ENCODE measurements at regions not wholly inside any gene's neighbourhood (a gene's known extent, or its start where the extent isn't known, plus 50 kb on each side); places are given as distances from the start of the nearest gene placed in this dataset.

DNA sequence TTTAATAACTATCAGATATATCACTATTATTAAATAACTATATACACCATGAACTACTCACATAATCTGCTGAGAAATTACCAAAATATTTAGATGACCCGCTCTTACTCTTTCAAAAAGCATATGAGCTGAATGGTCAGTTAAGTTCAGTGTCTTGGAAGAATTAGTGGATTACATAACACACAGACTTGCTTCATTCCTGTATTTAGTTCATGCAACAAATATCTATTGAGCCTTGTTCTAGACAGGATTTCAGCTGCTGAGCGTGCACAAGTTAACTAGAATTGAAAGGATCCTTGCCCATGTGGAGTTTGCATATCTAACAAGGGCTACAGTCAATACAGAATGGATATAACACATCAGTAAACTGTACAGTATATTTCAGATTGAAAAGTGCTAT, 566.2 kb downstream of the CBLN4 start:
- TF ChIP-seq, protein P1, sequence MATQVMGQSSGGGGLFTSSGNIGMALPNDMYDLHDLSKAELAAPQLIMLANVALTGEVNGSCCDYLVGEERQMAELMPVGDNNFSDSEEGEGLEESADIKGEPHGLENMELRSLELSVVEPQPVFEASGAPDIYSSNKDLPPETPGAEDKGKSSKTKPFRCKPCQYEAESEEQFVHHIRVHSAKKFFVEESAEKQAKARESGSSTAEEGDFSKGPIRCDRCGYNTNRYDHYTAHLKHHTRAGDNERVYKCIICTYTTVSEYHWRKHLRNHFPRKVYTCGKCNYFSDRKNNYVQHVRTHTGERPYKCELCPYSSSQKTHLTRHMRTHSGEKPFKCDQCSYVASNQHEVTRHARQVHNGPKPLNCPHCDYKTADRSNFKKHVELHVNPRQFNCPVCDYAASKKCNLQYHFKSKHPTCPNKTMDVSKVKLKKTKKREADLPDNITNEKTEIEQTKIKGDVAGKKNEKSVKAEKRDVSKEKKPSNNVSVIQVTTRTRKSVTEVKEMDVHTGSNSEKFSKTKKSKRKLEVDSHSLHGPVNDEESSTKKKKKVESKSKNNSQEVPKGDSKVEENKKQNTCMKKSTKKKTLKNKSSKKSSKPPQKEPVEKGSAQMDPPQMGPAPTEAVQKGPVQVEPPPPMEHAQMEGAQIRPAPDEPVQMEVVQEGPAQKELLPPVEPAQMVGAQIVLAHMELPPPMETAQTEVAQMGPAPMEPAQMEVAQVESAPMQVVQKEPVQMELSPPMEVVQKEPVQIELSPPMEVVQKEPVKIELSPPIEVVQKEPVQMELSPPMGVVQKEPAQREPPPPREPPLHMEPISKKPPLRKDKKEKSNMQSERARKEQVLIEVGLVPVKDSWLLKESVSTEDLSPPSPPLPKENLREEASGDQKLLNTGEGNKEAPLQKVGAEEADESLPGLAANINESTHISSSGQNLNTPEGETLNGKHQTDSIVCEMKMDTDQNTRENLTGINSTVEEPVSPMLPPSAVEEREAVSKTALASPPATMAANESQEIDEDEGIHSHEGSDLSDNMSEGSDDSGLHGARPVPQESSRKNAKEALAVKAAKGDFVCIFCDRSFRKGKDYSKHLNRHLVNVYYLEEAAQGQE (IDR thresholded peaks at IDR 0.05; ENCODE audit: unreplicated experiment): no peak
- TF ChIP-seq CREB1 (CRISPR knock-in tag; IDR thresholded peaks at IDR 0.05; ENCODE audit: low read depth): no peak
- TF ChIP-seq, protein P2, sequence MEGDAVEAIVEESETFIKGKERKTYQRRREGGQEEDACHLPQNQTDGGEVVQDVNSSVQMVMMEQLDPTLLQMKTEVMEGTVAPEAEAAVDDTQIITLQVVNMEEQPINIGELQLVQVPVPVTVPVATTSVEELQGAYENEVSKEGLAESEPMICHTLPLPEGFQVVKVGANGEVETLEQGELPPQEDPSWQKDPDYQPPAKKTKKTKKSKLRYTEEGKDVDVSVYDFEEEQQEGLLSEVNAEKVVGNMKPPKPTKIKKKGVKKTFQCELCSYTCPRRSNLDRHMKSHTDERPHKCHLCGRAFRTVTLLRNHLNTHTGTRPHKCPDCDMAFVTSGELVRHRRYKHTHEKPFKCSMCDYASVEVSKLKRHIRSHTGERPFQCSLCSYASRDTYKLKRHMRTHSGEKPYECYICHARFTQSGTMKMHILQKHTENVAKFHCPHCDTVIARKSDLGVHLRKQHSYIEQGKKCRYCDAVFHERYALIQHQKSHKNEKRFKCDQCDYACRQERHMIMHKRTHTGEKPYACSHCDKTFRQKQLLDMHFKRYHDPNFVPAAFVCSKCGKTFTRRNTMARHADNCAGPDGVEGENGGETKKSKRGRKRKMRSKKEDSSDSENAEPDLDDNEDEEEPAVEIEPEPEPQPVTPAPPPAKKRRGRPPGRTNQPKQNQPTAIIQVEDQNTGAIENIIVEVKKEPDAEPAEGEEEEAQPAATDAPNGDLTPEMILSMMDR (conservative IDR thresholded peaks at IDR 0.05; ENCODE audit: low read depth in 2 of 2): no peak

Measured in GM23338 (cell line).